Endothelial cell of umbilical vein (primary cell): ENCODE measurements at regions not wholly inside any gene's neighbourhood (a gene's known extent, or its start where the extent isn't known, plus 50 kb on each side); places are given as distances from the start of the nearest gene placed in this dataset.
A peak's percentile ranks its signal among the peaks of the same experiment; 100 is the strongest.

Source experiments
- CTCF ChIP-seq, 2 donors: IDR thresholded peaks; 1 replicate in 1 of 2; 2 replicates in 1 of 2; pipeline ENCODE4 v1.5.1; 2011; ENCODE audit warnings: low read length in 2 of 2, mild to moderate bottlenecking in 2 of 2, moderate library complexity in 2 of 2, control low read depth in 1 of 2, inconsistent platforms in 1 of 2, low read depth in 1 of 2; ENCODE audit not compliant: insufficient read depth in 1 of 2; ENCODE audit errors: extremely low read depth in 1 of 2
- GATA2 ChIP-seq: IDR thresholded peaks from 2 replicates; pipeline ENCODE4 v1.7.0; 2011; ENCODE audit warnings: low read depth, mild to moderate bottlenecking, moderate library complexity, mixed read lengths, low read length; ENCODE audit not compliant: insufficient read length, insufficient read depth
- JUN ChIP-seq: IDR thresholded peaks from 2 replicates; pipeline ENCODE4 v1.6.1; 2011; ENCODE audit warnings: borderline replicate concordance, low read depth; ENCODE audit not compliant: insufficient read length, insufficient read depth
- POLR2A ChIP-seq: IDR thresholded peaks from 2 replicates; pipeline ENCODE4 v1.6.1; 2012; ENCODE audit warnings: low read depth, mild to moderate bottlenecking, control low read depth, low read length
- POLR2AphosphoS5 ChIP-seq: IDR thresholded peaks from 2 replicates; pipeline ENCODE4 v1.6.1; 2012; ENCODE audit warnings: low read depth, mild to moderate bottlenecking, control low read depth, low read length, moderate library complexity; ENCODE audit not compliant: insufficient read depth

DNA sequence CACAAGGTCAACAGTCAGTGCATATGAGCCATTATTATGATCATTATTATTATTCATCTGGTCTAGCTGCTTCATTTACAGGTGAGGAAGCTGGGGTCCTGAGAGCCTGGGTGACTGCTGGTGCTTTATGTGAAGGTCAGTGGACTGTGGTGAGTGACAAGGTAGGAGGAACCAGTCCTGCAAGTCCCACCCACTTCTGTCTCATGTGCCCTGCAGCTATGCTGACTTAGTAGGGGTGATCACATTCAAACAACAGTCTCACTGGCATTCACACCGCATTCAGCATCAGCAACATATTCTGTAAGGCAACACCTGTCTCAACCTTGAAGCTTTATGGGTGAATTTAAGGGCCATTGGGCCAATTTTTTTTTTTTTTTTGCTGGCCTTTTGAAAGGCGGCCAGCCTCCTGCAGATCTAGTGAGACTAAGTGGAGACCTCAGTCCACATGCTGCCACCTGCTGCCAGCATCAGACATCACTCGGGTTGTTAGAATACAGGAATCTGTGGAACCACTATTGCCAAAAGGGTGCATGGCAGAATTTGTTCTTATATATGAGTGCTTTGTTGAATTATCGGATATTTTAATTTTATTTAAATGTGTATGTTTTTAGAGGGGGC lies 59.9 kb upstream of the CACNA1E start:
- TF ChIP-seq GATA2 (no peak), CTCF (IDR thresholded peaks at IDR 0.05; ENCODE audit: extremely low read depth in 1 of 2, insufficient read depth in 1 of 2, low read depth in 1 of 2, low read length in 2 of 2) (peak in 1 of 2 donors; percentile 28), POLR2AphosphoS5 (no peak), POLR2A (no peak), JUN (no peak)
